ENCODE measurements at regions not wholly inside any gene's neighbourhood (a gene's known extent, or its start where the extent isn't known, plus 50 kb on each side); places are given as distances from the start of the nearest gene placed in this dataset.

GRCh38 chr1:192920412-192920811 lies 111.6 kb downstream of the RGS2 start:
- no peak for TF ChIP-seq ZNF274 (IDR thresholded peaks at IDR 0.05; ENCODE audit: low read depth, low read length)
- TF ChIP-seq YY1 (IDR thresholded peaks at IDR 0.05; ENCODE audit: insufficient read depth, insufficient read length): no peak
- TF ChIP-seq SUZ12 (IDR thresholded peaks at IDR 0.05; ENCODE audit: extremely low read depth, insufficient read depth, insufficient read length): no peak
